Ectodermal cell (in vitro differentiated cells): ENCODE measurements at regions not wholly inside any gene's neighbourhood (a gene's known extent, or its start where the extent isn't known, plus 50 kb on each side); places are given as distances from the start of the nearest gene placed in this dataset.

Experiments used
- H3K27ac ChIP-seq: 2 replicates; pipeline ENCODE4 v1.7.0; 2013; ENCODE audit warnings: mild to moderate bottlenecking, low read depth, low read length; ENCODE audit not compliant: insufficient read depth, poor library complexity, severe bottlenecking
- H3K27me3 ChIP-seq: 2 replicates; pipeline ENCODE4 v1.7.0; 2013; ENCODE audit warnings: mild to moderate bottlenecking, low read length; ENCODE audit not compliant: insufficient read depth, control insufficient read depth, poor library complexity, severe bottlenecking
- H3K36me3 ChIP-seq: one replicate; pipeline ENCODE4 v1.7.0; 2013; ENCODE audit warnings: low read length; ENCODE audit not compliant: control insufficient read depth, insufficient read depth
- H3K4me1 ChIP-seq: one replicate; pipeline ENCODE4 v1.7.0; 2013; ENCODE audit warnings: low read length; ENCODE audit not compliant: control insufficient read depth, insufficient read depth
- H3K4me3 ChIP-seq: 2 replicates; pipeline ENCODE4 v1.7.0; 2013; ENCODE audit warnings: low read depth, low read length, control low read depth; ENCODE audit not compliant: insufficient read depth
- H3K9me3 ChIP-seq: 2 replicates; pipeline ENCODE4 v1.7.0; 2013; ENCODE audit warnings: mild to moderate bottlenecking, low read length, moderate library complexity; ENCODE audit not compliant: control insufficient read depth
- WGBS, 2 experiments: methylation state at CpG; one replicate each; pipeline ENCODE4 v1.1.7; 2013; ENCODE audit warnings: missing lambda C conversion rate in 2 of 2; 5-methylcytosine and 5-hydroxymethylcytosine counted together

DNA sequence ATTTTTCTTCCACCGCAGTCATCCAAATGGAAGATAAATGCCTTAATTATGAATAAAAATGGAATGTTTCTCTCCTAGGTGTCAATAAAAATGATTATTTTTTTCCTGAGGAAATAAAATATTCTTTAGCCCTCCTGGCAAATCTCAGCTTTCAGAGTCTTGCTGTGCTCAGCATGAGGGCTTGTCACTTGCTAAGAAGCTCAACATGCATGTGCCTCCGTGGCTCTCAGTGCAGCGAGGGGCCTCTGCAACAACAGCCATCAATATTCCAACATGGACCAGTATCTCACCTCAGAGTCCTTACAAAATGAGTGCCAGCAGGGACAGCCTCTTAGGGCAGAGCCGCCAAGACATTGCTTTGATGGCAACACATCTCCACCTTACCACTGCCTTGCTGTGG, 159.5 kb upstream of the TMPO start:
- no peaks in the 10 kb centered on the region for H3K9me3 ChIP-seq
- H3K27ac ChIP-seq: no peak overlapping the region
- no peaks in the 10 kb centered on the region for H3K27me3 ChIP-seq
- WGBS, 2 experiments: 54 to 75% methylated on average over 3 to 4 of the region's 4 CpGs
- H3K36me3 ChIP-seq: no peaks in the 10 kb centered on the region
- H3K4me3 ChIP-seq: no peak overlapping the region
- peaks cover 12% of the 10 kb centered on the region for H3K4me1 ChIP-seq

DNA sequence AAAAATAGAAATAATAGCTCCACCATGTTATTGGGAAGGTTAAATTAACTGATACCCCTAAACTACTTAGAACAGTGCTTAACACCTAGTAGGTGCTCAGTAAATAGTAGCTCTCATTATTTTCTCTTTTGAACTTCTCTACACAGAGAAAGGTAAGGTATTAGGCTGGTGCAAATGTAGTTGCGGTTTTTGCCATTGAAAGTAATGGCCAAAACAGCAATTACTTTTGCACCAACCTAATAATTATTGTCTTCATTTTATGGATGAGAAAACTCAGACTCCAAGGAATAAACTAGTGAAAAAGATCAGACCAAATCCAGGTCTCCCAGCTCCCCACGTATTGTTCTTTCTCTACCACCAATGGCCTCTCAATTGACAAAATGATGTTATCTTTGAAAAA, 157.2 kb upstream of the TMPO start:
- H3K9me3 ChIP-seq: no peaks in the 10 kb centered on the region
- H3K4me1 ChIP-seq: peaks cover 13% of the 10 kb centered on the region
- WGBS, 2 experiments: 90 to 100% methylated on average over 1 to 2 of the region's 2 CpGs
- H3K27ac ChIP-seq: no peak overlapping the region
- H3K4me3 ChIP-seq: no peak overlapping the region
- no peaks in the 10 kb centered on the region for H3K27me3 ChIP-seq
- no peaks in the 10 kb centered on the region for H3K36me3 ChIP-seq

DNA sequence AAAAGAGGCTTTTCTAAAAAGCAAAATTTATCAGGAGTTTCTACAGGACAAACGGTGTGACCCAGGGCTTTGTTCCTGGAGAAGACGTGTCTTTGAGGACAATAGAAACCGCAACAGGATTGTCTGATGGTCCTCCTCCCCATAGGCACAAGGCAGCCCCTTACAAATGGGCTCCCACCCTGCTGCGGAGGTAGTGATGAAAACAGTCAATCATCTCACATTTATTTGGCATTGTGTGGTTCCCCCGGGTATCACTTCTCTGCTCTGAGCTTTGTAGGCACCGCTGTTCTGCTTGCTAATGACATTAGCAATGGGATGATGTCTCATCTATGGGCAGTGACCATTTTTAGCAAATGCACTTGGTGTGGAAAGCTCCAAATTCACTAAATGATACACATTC, 155.5 kb upstream of the TMPO start:
- peaks cover 13% of the 10 kb centered on the region for H3K4me1 ChIP-seq
- no peaks in the 10 kb centered on the region for H3K36me3 ChIP-seq
- H3K9me3 ChIP-seq: no peaks in the 10 kb centered on the region
- no peaks in the 10 kb centered on the region for H3K27me3 ChIP-seq
- no peak overlapping the region for H3K4me3 ChIP-seq
- WGBS, 2 experiments: 78 to 89% methylated on average over 6 of the region's 6 CpGs
- H3K27ac ChIP-seq: no peak overlapping the region

DNA sequence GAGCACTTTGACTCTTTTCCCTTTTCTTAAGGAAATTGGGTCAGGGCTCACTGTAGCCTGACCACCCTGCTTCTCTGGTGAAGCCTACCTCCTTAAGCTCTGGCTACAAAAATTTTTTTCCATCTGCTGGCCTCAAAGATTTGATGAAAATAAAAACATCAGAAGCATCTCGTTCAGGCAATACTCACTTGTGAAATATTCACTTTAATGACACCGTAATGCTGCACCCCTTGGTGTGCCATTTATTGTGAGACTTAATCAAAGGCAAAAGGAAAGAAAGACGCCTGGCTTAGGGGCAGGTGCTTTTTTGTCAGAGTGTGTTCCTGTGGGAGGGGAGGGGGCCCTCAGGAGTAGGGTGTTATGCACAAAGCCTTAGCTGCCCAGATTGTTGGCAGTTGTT, 155.0 kb upstream of the TMPO start:
- Histone ChIP-seq H3K4me3 (no peak overlapping the region), H3K27ac (no peak overlapping the region), H3K4me1 (peaks cover 13% of the 10 kb centered on the region), H3K27me3 (no peaks in the 10 kb centered on the region), H3K9me3 (no peaks in the 10 kb centered on the region), H3K36me3 (no peaks in the 10 kb centered on the region)
- WGBS, 2 experiments: 75 to 79% methylated on average over 3 of the region's 3 CpGs

DNA sequence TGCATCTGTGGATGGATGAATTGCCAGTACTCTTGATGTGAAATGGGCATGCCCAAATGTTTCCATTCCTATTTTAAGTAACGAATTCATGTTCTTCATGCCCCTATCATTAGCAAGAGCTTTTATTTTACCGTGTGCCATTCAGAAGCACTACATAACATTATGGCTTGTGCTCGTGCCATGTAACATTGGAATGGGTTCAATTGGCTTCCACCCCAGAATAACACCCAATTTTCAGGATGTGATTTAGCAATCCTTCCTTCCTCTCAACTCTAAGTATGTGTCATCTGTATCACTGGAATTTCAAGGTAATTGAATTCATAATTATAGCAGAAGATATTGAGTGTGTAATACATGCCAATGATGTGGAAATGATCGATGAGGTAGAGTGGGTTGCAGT, 145.8 kb upstream of the TMPO start:
- peaks cover 3% of the 10 kb centered on the region for H3K4me1 ChIP-seq
- no peaks in the 10 kb centered on the region for H3K9me3 ChIP-seq
- no peak overlapping the region for H3K27ac ChIP-seq
- WGBS, 2 experiments: 93 to 94% methylated on average over 3 to 4 of the region's 4 CpGs
- no peaks in the 10 kb centered on the region for H3K36me3 ChIP-seq
- H3K27me3 ChIP-seq: no peaks in the 10 kb centered on the region
- no peak overlapping the region for H3K4me3 ChIP-seq

DNA sequence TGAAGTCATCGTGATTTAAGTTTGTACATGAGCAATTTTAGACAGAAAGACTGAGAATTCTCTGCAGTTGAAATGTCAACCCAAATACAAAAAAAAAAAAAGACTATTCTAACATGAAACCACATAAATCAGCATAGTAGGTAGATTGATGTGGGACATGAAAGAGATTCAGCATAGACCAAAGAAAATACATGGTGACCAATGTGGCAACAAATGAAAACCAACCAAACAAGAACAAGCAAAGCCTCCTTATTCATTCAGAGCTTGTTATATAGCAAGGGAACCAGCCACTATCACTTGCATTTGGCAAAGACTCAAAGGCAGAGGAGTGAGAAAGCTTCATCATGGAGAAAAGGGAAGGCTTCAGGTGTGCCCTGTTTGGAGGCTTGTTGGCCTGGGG, 144.4 kb upstream of the TMPO start:
- no peaks in the 10 kb centered on the region for H3K27me3 ChIP-seq
- H3K9me3 ChIP-seq: no peaks in the 10 kb centered on the region
- H3K4me1 ChIP-seq: peaks cover 3% of the 10 kb centered on the region
- no peaks in the 10 kb centered on the region for H3K36me3 ChIP-seq
- 80 to 100% methylated on average over 1 of the region's 1 CpG for WGBS, 2 experiments
- H3K4me3 ChIP-seq: no peak overlapping the region
- no peak overlapping the region for H3K27ac ChIP-seq

DNA sequence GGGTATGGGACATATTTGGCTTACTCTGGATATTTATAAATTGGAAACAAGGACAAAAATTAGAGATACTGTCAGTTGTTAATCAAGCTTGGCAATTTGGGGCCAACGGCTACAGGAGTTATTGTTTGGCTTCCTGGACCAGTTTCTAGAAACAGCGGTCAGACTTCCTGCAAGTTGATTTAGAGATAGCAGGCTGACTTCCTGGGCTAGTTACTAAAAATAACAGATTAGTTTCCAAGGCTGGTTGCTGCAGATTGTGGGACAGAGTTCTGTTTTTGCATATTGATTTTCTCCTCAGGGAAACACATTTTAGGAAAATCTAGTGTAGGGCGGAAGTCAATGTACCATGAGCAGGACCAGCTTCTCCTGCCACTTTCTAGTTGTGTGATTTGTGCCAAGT, 144.0 kb upstream of the TMPO start:
- Histone ChIP-seq H3K4me1 (peaks cover 3% of the 10 kb centered on the region), H3K9me3 (no peaks in the 10 kb centered on the region), H3K27me3 (no peaks in the 10 kb centered on the region), H3K4me3 (no peak overlapping the region), H3K27ac (no peak overlapping the region), H3K36me3 (no peaks in the 10 kb centered on the region)
- 95 to 96% methylated on average over 3 of the region's 3 CpGs for WGBS, 2 experiments

DNA sequence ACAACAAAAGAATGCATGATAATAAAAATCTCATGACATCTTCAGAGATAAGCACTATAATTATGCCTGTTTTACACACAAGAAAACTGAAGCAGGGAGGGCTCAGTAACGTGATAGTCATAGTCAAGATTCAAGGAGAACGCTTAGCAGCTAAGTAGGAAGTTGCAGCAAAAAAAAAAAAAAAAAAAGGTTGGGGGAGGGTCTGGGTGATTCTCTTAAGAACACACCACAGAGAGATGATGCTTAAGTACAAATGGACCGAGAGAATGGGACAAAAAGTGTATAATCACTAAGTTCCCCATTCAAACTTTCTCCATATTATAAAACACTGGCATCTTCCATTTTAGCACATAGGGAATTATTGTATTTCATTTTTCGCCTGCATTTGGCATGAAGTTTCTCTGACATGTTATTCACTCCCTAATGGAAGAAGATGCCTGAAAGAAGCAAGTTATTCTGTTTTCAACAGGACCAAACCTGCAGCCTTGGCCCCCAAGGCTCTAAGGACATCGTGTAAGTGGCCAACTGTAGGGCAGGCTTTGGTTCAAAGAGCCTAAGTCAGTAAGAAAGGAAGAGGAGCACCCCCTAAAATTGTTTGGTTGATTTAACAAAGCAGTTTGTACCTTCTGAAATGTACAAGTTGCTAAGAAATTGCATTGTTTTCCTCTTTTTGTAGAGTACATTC, 142.9 kb upstream of the TMPO start:
- 61 to 62% methylated on average over 4 to 5 of the region's 5 CpGs for WGBS, 2 experiments

DNA sequence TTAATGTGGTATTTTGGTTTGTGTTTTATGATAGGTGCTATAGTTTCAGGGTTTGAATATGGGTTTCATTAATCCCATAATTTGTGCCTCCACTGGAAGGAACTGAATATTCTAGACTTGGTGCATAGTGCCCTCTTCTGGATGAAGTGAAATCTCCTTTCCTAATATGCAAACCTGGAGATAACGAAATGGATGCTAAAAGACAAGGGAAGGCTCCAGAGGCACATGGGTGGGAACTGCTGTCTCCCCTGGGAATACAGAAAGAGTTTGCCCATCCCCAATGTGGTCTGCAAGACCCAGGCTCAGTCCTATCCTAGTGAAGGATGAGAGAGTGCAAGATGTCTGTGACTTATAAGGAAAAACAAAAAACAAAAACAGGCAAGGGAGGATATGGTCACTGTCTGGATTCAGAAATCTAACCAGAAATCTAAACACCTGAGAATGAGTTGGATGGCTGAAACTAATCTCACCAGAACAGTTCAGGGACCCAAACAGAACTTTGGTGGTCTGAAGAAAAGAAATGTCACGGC, 142.3 kb upstream of the TMPO start:
- peaks cover 3% of the 10 kb centered on the region for H3K4me1 ChIP-seq
- no peaks in the 10 kb centered on the region for H3K36me3 ChIP-seq
- H3K27ac ChIP-seq: no peak overlapping the region
- no peak overlapping the region for H3K4me3 ChIP-seq
- H3K9me3 ChIP-seq: no peaks in the 10 kb centered on the region
- H3K27me3 ChIP-seq: no peaks in the 10 kb centered on the region
- WGBS, 2 experiments: 49 to 51% methylated on average over 2 of the region's 2 CpGs

More for the DNA sequence above, 142.9 kb upstream of the TMPO start:
- no peak overlapping the region for H3K27ac ChIP-seq
- no peaks in the 10 kb centered on the region for H3K27me3 ChIP-seq
- H3K4me1 ChIP-seq: peaks cover 3% of the 10 kb centered on the region
- H3K36me3 ChIP-seq: no peaks in the 10 kb centered on the region
- H3K9me3 ChIP-seq: no peaks in the 10 kb centered on the region
- H3K4me3 ChIP-seq: no peak overlapping the region

DNA sequence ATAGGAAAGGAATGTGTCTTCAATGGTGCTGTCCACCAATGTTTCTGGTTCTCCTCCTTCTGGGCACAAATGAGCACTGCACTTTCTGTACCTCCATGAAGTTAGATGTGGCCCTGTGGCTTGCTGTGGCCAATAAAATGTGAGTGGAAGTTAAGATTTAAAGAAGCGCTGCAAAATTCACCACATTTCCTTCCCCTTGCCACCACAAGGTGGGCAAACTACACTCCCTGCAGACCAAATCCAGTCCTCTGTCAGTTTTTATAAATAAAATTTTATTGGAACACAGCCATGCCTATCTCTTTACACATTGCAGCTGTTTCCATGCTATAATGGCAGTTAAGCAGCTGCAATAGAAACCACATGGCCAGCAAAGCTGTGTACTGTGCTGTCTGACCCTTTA, 141.4 kb upstream of the TMPO start:
- no peak overlapping the region for H3K4me3 ChIP-seq
- no peaks in the 10 kb centered on the region for H3K9me3 ChIP-seq
- H3K4me1 ChIP-seq: peaks cover 3% of the 10 kb centered on the region
- no peak overlapping the region for H3K27ac ChIP-seq
- 100% methylated on average over 1 of the region's 1 CpG; no CpG with 5 or more reads in 1 of the 2 experiments for WGBS, 2 experiments
- no peaks in the 10 kb centered on the region for H3K36me3 ChIP-seq
- no peaks in the 10 kb centered on the region for H3K27me3 ChIP-seq
